Lung (tissue), 11 donors: ENCODE measurements at regions not wholly inside any gene's neighbourhood (a gene's known extent, or its start where the extent isn't known, plus 50 kb on each side); places are given as distances from the start of the nearest gene placed in this dataset.

Experiments used
- ATAC-seq: fragments of 200-7000 bp; cut with Tn5 transposase; one replicate; pipeline ENCODE4 v1.9.1; 2020; ENCODE audit warnings: moderate number of reproducible peaks; ENCODE audit not compliant: insufficient read depth, low FRiP score
- DNase-seq, 3 donors: peaks; one replicate each; pipeline ENCODE4 v3.0.0-alpha.2; 2013 to 2017
- H3K27ac ChIP-seq, 2 donors: one replicate each; pipeline ENCODE4 v1.5.1; 2013; ENCODE audit warnings: mild to moderate bottlenecking in 2 of 2, moderate library complexity in 2 of 2, control low read depth in 1 of 2, inconsistent platforms in 1 of 2, low read depth in 1 of 2, low read length in 1 of 2
- H3K27me3 ChIP-seq, 3 donors: one replicate each; pipeline ENCODE4 v1.5.1; 2013; ENCODE audit warnings: low read length in 2 of 3; ENCODE audit not compliant: control insufficient read depth in 3 of 3, insufficient read depth in 3 of 3
- H3K36me3 ChIP-seq, 4 donors: one replicate each; pipeline ENCODE4 v1.5.1; 2013; ENCODE audit warnings: low read length in 4 of 4, mild to moderate bottlenecking in 1 of 4, moderate library complexity in 1 of 4; ENCODE audit not compliant: control insufficient read depth in 4 of 4, insufficient read depth in 4 of 4
- H3K4me1 ChIP-seq, 5 donors: one replicate each; pipeline ENCODE4 v1.5.1; 2013; ENCODE audit warnings: low read length in 5 of 5, mild to moderate bottlenecking in 2 of 5, moderate library complexity in 1 of 5; ENCODE audit not compliant: control insufficient read depth in 5 of 5, insufficient read depth in 5 of 5
- H3K4me3 ChIP-seq: one replicate; pipeline ENCODE4 v1.5.1; 2013; ENCODE audit warnings: mild to moderate bottlenecking, control low read depth, moderate library complexity
- H3K9ac ChIP-seq, 2 donors: one replicate each; pipeline ENCODE4 v1.5.1; 2013; ENCODE audit warnings: low read length in 2 of 2, control low read depth in 1 of 2; ENCODE audit not compliant: insufficient read depth in 1 of 2
- H3K9me3 ChIP-seq, 4 donors: one replicate each; pipeline ENCODE4 v1.5.1; 2013; ENCODE audit warnings: low read length in 3 of 4, mild to moderate bottlenecking in 1 of 4, moderate library complexity in 1 of 4; ENCODE audit not compliant: control insufficient read depth in 4 of 4, insufficient read depth in 3 of 4
- CTCF ChIP-seq: IDR thresholded peaks from 2 replicates; pipeline ENCODE4 v1.5.1; 2012; ENCODE audit warnings: mild to moderate bottlenecking; ENCODE audit errors: control extremely low read depth, extremely low read depth
- WGBS, 2 donors: extraction: QIAGEN DNeasy Blood & Tissue Kit; methylation state at CpG; one replicate each; pipeline ENCODE4 v1.1.7; 2013; 5-methylcytosine and 5-hydroxymethylcytosine counted together
- donor health status: control.
- donor health status: control.
- donor health status: Bipolar disorder and iron deficiency.
- donor health status: healthy.
- donor health status: DM: yes; HTN: yes; CAD: no.

GRCh38 chr4:173934201-173934600, 349.3 kb downstream of the FBXO8 start:
- no peak for ATAC-seq
- no peak overlapping the region for H3K4me3 ChIP-seq
- no peak for DNase-seq
- H3K27ac ChIP-seq = no peak overlapping the region
- no peak overlapping the region for H3K9ac ChIP-seq
- H3K36me3 ChIP-seq = no peaks in the 10 kb centered on the region
- no peaks in the 10 kb centered on the region for H3K27me3 ChIP-seq
- WGBS, 2 donors = 44 to 46% methylated on average over 2 of the region's 2 CpGs
- TF ChIP-seq CTCF = no peak
- no peaks in the 10 kb centered on the region for H3K9me3 ChIP-seq
- H3K4me1 ChIP-seq = no peaks in the 10 kb centered on the region

DNA sequence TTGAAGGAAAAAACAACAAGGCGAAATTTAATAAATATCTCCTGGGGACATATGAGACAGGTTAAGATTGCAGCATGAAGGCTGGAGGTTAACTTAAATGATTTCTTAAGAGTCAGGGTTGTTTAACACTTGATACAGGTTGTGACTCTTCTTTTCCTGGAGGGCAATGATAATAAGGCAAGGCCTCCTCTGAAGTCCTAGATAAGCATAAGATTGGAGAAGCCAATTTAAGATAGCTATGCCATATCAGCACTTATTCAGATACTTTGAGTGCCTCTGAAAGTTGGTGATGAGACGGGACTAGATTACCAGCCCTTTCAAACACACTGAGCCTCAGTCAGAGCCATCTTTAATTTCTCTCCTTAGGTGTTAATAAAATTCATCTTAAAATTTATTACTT, 350.8 kb downstream of the FBXO8 start:
- ATAC-seq (no peak), DNase-seq (no peak)
- H3K9me3 ChIP-seq = no peaks in the 10 kb centered on the region
- no peaks in the 10 kb centered on the region for H3K27me3 ChIP-seq
- 72 to 88% methylated on average over 2 of the region's 2 CpGs for WGBS, 2 donors
- no peak overlapping the region for H3K9ac ChIP-seq
- H3K27ac ChIP-seq = no peak overlapping the region
- H3K4me1 ChIP-seq = no peaks in the 10 kb centered on the region
- TF ChIP-seq CTCF = no peak
- no peaks in the 10 kb centered on the region for H3K36me3 ChIP-seq
- no peak overlapping the region for H3K4me3 ChIP-seq

GRCh38 chr4:173930329-173930967, 353.0 kb downstream of the FBXO8 start:
- WGBS, 2 donors = 86 to 88% methylated on average over 8 of the region's 8 CpGs
- peaks cover 0 to 1% (median 0%) of the 10 kb centered on the region in 5 donors for H3K4me1 ChIP-seq
- H3K4me3 ChIP-seq = no peak overlapping the region
- no peak for TF ChIP-seq CTCF
- no peaks in the 10 kb centered on the region for H3K27me3 ChIP-seq
- no peak overlapping the region for H3K27ac ChIP-seq
- no peak for ATAC-seq
- H3K36me3 ChIP-seq = no peaks in the 10 kb centered on the region
- H3K9ac ChIP-seq = no peak overlapping the region
- DNase-seq = no peak
- H3K9me3 ChIP-seq = no peaks in the 10 kb centered on the region

DNA sequence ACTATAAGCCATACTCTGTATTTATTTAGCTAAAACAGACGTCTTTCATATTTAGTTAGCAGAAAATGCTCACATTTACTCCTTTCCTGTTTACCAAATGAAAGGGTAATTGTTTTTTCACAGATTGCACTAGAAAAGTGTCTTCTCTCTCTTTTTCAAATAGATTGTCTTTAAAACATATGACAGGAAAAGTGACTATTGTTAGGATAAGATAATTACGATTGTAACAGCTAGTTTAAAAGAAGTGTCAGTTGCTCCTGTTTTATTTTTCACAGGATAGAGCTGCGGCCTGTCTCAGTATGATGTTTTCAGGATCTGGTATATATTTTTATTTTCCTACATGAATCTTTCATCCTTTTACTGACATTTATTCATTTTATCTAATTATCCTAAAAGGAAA, 353.5 kb downstream of the FBXO8 start:
- no peak for ATAC-seq
- H3K27me3 ChIP-seq = no peaks in the 10 kb centered on the region
- H3K9me3 ChIP-seq = no peaks in the 10 kb centered on the region
- no peak for DNase-seq
- no peaks in the 10 kb centered on the region for H3K36me3 ChIP-seq
- no peak overlapping the region for H3K9ac ChIP-seq
- WGBS, 2 donors = 76 to 79% methylated on average over 3 of the region's 3 CpGs
- H3K4me1 ChIP-seq = peaks cover 0 to 7% (median 0%) of the 10 kb centered on the region in 5 donors
- H3K27ac ChIP-seq = no peak overlapping the region
- no peak for TF ChIP-seq CTCF
- no peak overlapping the region for H3K4me3 ChIP-seq
